ENCODE measurements at regions not wholly inside any gene's neighbourhood (a gene's known extent, or its start where the extent isn't known, plus 50 kb on each side); places are given as distances from the start of the nearest gene placed in this dataset.

GRCh38 chr3:152193673-152194267 lies 75.0 kb upstream of the MBNL1 start:
- no peak for DNase-seq (ENCODE audit: low read depth in 2 of 2)

GRCh38 chr3:152195206-152195605 lies 73.5 kb upstream of the MBNL1 start:
- no peak for DNase-seq (ENCODE audit: low read depth in 2 of 2)

GRCh38 chr3:152196782-152197181 lies 71.9 kb upstream of the MBNL1 start:
- DNase-seq (ENCODE audit: low read depth in 2 of 2) = no peak

- no peak for DNase-seq (ENCODE audit: low read depth in 2 of 2)
These were observed 71.3 kb upstream of the MBNL1 start for GRCh38 chr3:152197451-152197850.

- DNase-seq (ENCODE audit: low read depth in 2 of 2) = no peak
These were observed 70.8 kb upstream of the MBNL1 start for GRCh38 chr3:152197937-152198336.

GRCh38 chr3:152198665-152199064 lies 70.1 kb upstream of the MBNL1 start:
- DNase-seq (ENCODE audit: low read depth in 2 of 2) = no peak

GRCh38 chr3:152199102-152199840 lies 69.5 kb upstream of the MBNL1 start:
- no peak for DNase-seq (ENCODE audit: low read depth in 2 of 2)

- DNase-seq (ENCODE audit: low read depth in 2 of 2) = no peak
These were observed 68.0 kb upstream of the MBNL1 start for GRCh38 chr3:152200476-152201420.

GRCh38 chr3:152202976-152203626 lies 65.6 kb upstream of the MBNL1 start:
- DNase-seq (ENCODE audit: low read depth in 2 of 2) = no peak

GRCh38 chr3:152203652-152204051 lies 65.1 kb upstream of the MBNL1 start:
- no peak for DNase-seq (ENCODE audit: low read depth in 2 of 2)

- DNase-seq (ENCODE audit: low read depth in 2 of 2) = no peak
These were observed 64.5 kb upstream of the MBNL1 start for GRCh38 chr3:152204218-152204617.

- no peak for DNase-seq (ENCODE audit: low read depth in 2 of 2)
These were observed 63.6 kb upstream of the MBNL1 start for GRCh38 chr3:152205097-152205593.

GRCh38 chr3:152206243-152206760 lies 62.4 kb upstream of the MBNL1 start:
- no peak for DNase-seq (ENCODE audit: low read depth in 2 of 2)

- DNase-seq (ENCODE audit: low read depth in 2 of 2) = no peak
These were observed 60.3 kb upstream of the MBNL1 start for GRCh38 chr3:152208439-152208838.

- DNase-seq (ENCODE audit: low read depth in 2 of 2) = no peak
These were observed 59.7 kb upstream of the MBNL1 start for GRCh38 chr3:152209060-152209459.

- DNase-seq (ENCODE audit: low read depth in 2 of 2) = no peak
These were observed 59.0 kb upstream of the MBNL1 start for GRCh38 chr3:152209776-152210175.

GRCh38 chr3:152210697-152211096 lies 58.0 kb upstream of the MBNL1 start:
- DNase-seq (ENCODE audit: low read depth in 2 of 2) = no peak

GRCh38 chr3:152211655-152212054 lies 57.1 kb upstream of the MBNL1 start:
- DNase-seq (ENCODE audit: low read depth in 2 of 2) = no peak

GRCh38 chr3:152213203-152213602 lies 55.5 kb upstream of the MBNL1 start:
- DNase-seq (ENCODE audit: low read depth in 2 of 2) = no peak

GRCh38 chr3:152213938-152214337 lies 54.8 kb upstream of the MBNL1 start:
- no peak for DNase-seq (ENCODE audit: low read depth in 2 of 2)

Measured in stimulated activated CD4-positive, alpha-beta T cell treated with anti-CD3 and anti-CD28 coated beads, Interleukin-1b, Interleukin-23, amount 100 ng/mL, for 4 hours (primary cell).